GM23338 (cell line): ENCODE measurements at regions not wholly inside any gene's neighbourhood (a gene's known extent, or its start where the extent isn't known, plus 50 kb on each side); places are given as distances from the start of the nearest gene placed in this dataset.

Source experiments
- ATAC-seq: fragments of 200-7000 bp; cut with Tn5 transposase; 3 replicates; pipeline ENCODE4 v1.9.1; 2020
- DNase-seq: peaks from one replicate; pipeline ENCODE4 v3.0.0-alpha.2; 2015; ENCODE audit warnings: low spot score
- H2AFZ ChIP-seq: fragments of 200-600 bp; sonication (generic); 2 replicates; pipeline ENCODE4 v1.8.0; 2016; ENCODE audit warnings: antibody characterized with exemption, mild to moderate bottlenecking, moderate library complexity
- H3F3A ChIP-seq: fragments of 200-600 bp; sonication (generic); replicated peaks from 2 replicates; pipeline ENCODE4 v1.8.0; 2017; ENCODE audit warnings: antibody characterized with exemption, mixed run types, low read depth
- H3K27ac ChIP-seq: fragments of 200-600 bp; sonication (generic); 2 replicates; pipeline ENCODE4 v1.6.1; 2016; ENCODE audit warnings: low read depth
- H3K27me3 ChIP-seq: fragments of 200-600 bp; sonication (generic); 2 replicates; pipeline ENCODE4 v1.8.0; 2016; ENCODE audit warnings: mild to moderate bottlenecking, mixed run types, moderate library complexity; ENCODE audit not compliant: insufficient read depth
- H3K36me3 ChIP-seq: fragments of 200-600 bp; sonication (generic); 2 replicates; pipeline ENCODE4 v1.8.0; 2016; ENCODE audit warnings: mild to moderate bottlenecking; ENCODE audit not compliant: insufficient read depth
- H3K4me1 ChIP-seq: fragments of 200-600 bp; sonication (generic); 2 replicates; pipeline ENCODE4 v1.8.0; 2016; ENCODE audit warnings: mild to moderate bottlenecking, moderate library complexity; ENCODE audit not compliant: insufficient read depth
- H3K4me2 ChIP-seq: fragments of 200-600 bp; sonication (generic); 2 replicates; pipeline ENCODE4 v1.7.1; 2017; ENCODE audit warnings: mixed run types
- H3K4me3 ChIP-seq: fragments of 200-600 bp; sonication (generic); 2 replicates; pipeline ENCODE4 v1.6.1; 2016; ENCODE audit warnings: mixed run types
- H3K79me2 ChIP-seq: fragments of 200-600 bp; sonication (generic); replicated peaks from 2 replicates; pipeline ENCODE4 v1.8.0; 2017; ENCODE audit warnings: mild to moderate bottlenecking; ENCODE audit not compliant: insufficient read depth
- H3K9me2 ChIP-seq: fragments of 200-600 bp; sonication (generic); 2 replicates; pipeline ENCODE4 v1.8.0; 2017; ENCODE audit not compliant: insufficient read depth
- H4K20me1 ChIP-seq: fragments of 200-600 bp; sonication (generic); replicated peaks from 2 replicates; pipeline ENCODE4 v1.8.0; 2017; ENCODE audit warnings: mild to moderate bottlenecking; ENCODE audit not compliant: insufficient read depth
- H3K27ac Mint-ChIP-seq: 2 replicates; pipeline ENCODE4 v1.8.0; 2020; ENCODE audit warnings: inconsistent platforms, mild to moderate bottlenecking, moderate library complexity, mixed read lengths
- H3K27me3 Mint-ChIP-seq: 3 replicates; pipeline ENCODE4 v1.8.0; 2022; ENCODE audit warnings: low read depth, mild to moderate bottlenecking, moderate library complexity, mixed read lengths, inconsistent platforms; ENCODE audit not compliant: insufficient read depth, poor library complexity
- H3K36me3 Mint-ChIP-seq: 3 replicates; pipeline ENCODE4 v1.8.0; 2021; ENCODE audit warnings: low read depth, mild to moderate bottlenecking, inconsistent platforms, moderate library complexity, mixed read lengths
- H3K4me1 Mint-ChIP-seq: 3 replicates; pipeline ENCODE4 v1.8.0; 2020; ENCODE audit warnings: mild to moderate bottlenecking, inconsistent platforms, mixed read lengths
- H3K4me3 Mint-ChIP-seq: 3 replicates; pipeline ENCODE4 v1.8.0; 2021; ENCODE audit warnings: moderate library complexity, mild to moderate bottlenecking, inconsistent platforms, mixed read lengths
- H3K9me3 Mint-ChIP-seq: 3 replicates; pipeline ENCODE4 v1.8.0; 2020; ENCODE audit warnings: moderate library complexity, mild to moderate bottlenecking, inconsistent platforms, mixed read lengths
- CREB1 ChIP-seq: fragments of 250-450 bp; sonication (Bioruptor Pico); IDR thresholded peaks from 2 replicates; pipeline ENCODE4 v1.5.0; 2020; ENCODE audit warnings: low read depth, mild to moderate bottlenecking, moderate library complexity
- CTCF ChIP-seq, 2 experiments: fragments of 200-600 bp in 1 of 2; sonication (generic) in 1 of 2; conservative IDR thresholded peaks; 2 replicates each; pipeline versions ENCODE4 v1.5.1 to v1.6.1; 2016 to 2017; ENCODE audit warnings: antibody characterized with exemption in 2 of 2, low read depth in 2 of 2, mild to moderate bottlenecking in 2 of 2, moderate library complexity in 1 of 2
- ETS1 ChIP-seq: IDR thresholded peaks from 2 replicates; pipeline ENCODE4 v1.6.1; 2016; ENCODE audit warnings: antibody characterized with exemption
- EZH2 ChIP-seq: fragments of 200-600 bp; sonication (generic); IDR thresholded peaks from one replicate; pipeline ENCODE4 v1.8.0; 2017; ENCODE audit warnings: antibody characterized with exemption, mild to moderate bottlenecking, low read depth; ENCODE audit not compliant: unreplicated experiment
- EZH2phosphoT487 ChIP-seq: fragments of 200-600 bp; sonication (generic); IDR thresholded peaks from one replicate; pipeline ENCODE4 v1.8.1; 2018; ENCODE audit warnings: antibody characterized with exemption; ENCODE audit not compliant: unreplicated experiment
- JUNB ChIP-seq: IDR thresholded peaks from one replicate; pipeline ENCODE4 v1.6.1; 2016; ENCODE audit warnings: antibody characterized with exemption; ENCODE audit not compliant: unreplicated experiment
- NANOG ChIP-seq: IDR thresholded peaks from 2 replicates; pipeline ENCODE4 v1.6.1; 2016; ENCODE audit warnings: antibody characterized with exemption, borderline replicate concordance
- POLR2AphosphoS5 ChIP-seq: IDR thresholded peaks from 2 replicates; pipeline ENCODE4 v1.6.1; 2016; ENCODE audit warnings: antibody characterized with exemption, low read depth
- REST ChIP-seq: IDR thresholded peaks from one replicate; pipeline ENCODE4 v1.6.1; 2018; ENCODE audit warnings: antibody characterized with exemption; ENCODE audit not compliant: unreplicated experiment
- STAT1 ChIP-seq: IDR thresholded peaks from one replicate; pipeline ENCODE4 v1.6.1; 2016; ENCODE audit warnings: antibody characterized with exemption; ENCODE audit not compliant: unreplicated experiment
- ZNF114 ChIP-seq: fragments of 250-450 bp; sonication (Bioruptor Pico); IDR thresholded peaks from 2 replicates; pipeline ENCODE4 v1.5.0; 2020; ENCODE audit warnings: mild to moderate bottlenecking, moderate library complexity
- ZNF331 ChIP-seq: fragments of 250-450 bp; sonication (Bioruptor Pico); IDR thresholded peaks from 2 replicates; pipeline ENCODE4 v1.5.0; 2020; ENCODE audit warnings: low read depth, mild to moderate bottlenecking, moderate library complexity
- ZNF462 ChIP-seq: fragments of 250-450 bp; sonication (Bioruptor Pico); IDR thresholded peaks from 2 replicates; pipeline ENCODE4 v1.5.0; 2020; ENCODE audit warnings: mild to moderate bottlenecking, moderate library complexity

GRCh38 chr6:12485226-12485764, 195.1 kb downstream of the EDN1 start:
- no peak overlapping the region for H3K27ac Mint-ChIP-seq
- H3K27me3 Mint-ChIP-seq: no peaks in the 10 kb centered on the region
- Histone ChIP-seq H3K9me2 (no peaks in the 10 kb centered on the region), H3F3A (no peaks in the 10 kb centered on the region), H3K4me3 (no peak overlapping the region), H3K27me3 (no peaks in the 10 kb centered on the region), H3K79me2 (no peaks in the 10 kb centered on the region), H3K4me2 (no peak overlapping the region), H4K20me1 (no peaks in the 10 kb centered on the region), H3K4me1 (no peaks in the 10 kb centered on the region), H3K27ac (no peak overlapping the region), H2AFZ (0 out of 2 replicates have a peak overlapping the region, but pooled peaks have one; percentile 30), H3K36me3 (no peaks in the 10 kb centered on the region)
- ATAC-seq: no peak
- TF ChIP-seq ZNF114 (no peak), CREB1 (CRISPR knock-in tag) (no peak), POLR2AphosphoS5 (no peak), ETS1 (no peak), ZNF331 (CRISPR knock-in tag) (no peak), ZNF462 (CRISPR knock-in tag) (no peak), NANOG (no peak), EZH2 (no peak), STAT1 (no peak), EZH2phosphoT487 (no peak), CTCF (conservative IDR thresholded peaks at IDR 0.05; ENCODE audit: low read depth in 2 of 2) (no peak), REST (no peak), JUNB (no peak)
- no peaks in the 10 kb centered on the region for H3K9me3 Mint-ChIP-seq
- H3K36me3 Mint-ChIP-seq: no peaks in the 10 kb centered on the region
- DNase-seq: no peak
- H3K4me1 Mint-ChIP-seq: peaks cover 9% of the 10 kb centered on the region
- no peak overlapping the region for H3K4me3 Mint-ChIP-seq
